ENCODE measurements at regions not wholly inside any gene's neighbourhood (a gene's known extent, or its start where the extent isn't known, plus 50 kb on each side); places are given as distances from the start of the nearest gene placed in this dataset.
A peak's percentile ranks its signal among the peaks of the same experiment; 100 is the strongest.

- H3K36me3 ChIP-seq, result no peaks in the 10 kb centered on the region
- no peaks in the 10 kb centered on the region for H3K9me3 ChIP-seq
- DNase-seq, result peak in 1 of 2 donors; percentile 33
- TF ChIP-seq POLR2A (IDR thresholded peaks at IDR 0.05) (no peak), EP300 (IDR thresholded peaks at IDR 0.05) (no peak), POLR2AphosphoS5 (IDR thresholded peaks at IDR 0.05) (no peak), CTCF (IDR thresholded peaks at IDR 0.05) (no peak)
- H3K4me3 ChIP-seq, result peak overlapping the region in 1 of 4 donors; percentile 17
- WGBS, 2 donors, result 18 to 36% methylated on average over 3 to 5 of the region's 5 CpGs
- peaks cover 9 to 17% (median 14%) of the 10 kb centered on the region in 4 donors for H3K4me1 ChIP-seq
- no peak overlapping the region for H3K27ac ChIP-seq
- peak; percentile 7 to 28 for ATAC-seq (ENCODE audit: low FRiP score in 2 of 2)
- no peaks in the 10 kb centered on the region for H3K27me3 ChIP-seq
Observed at GRCh38 chr6:14621518-14621917, 503.9 kb downstream of the CD83 start.

GRCh38 chr6:14622085-14622484, 504.5 kb downstream of the CD83 start:
- ATAC-seq (ENCODE audit: low FRiP score in 2 of 2) (no peak), DNase-seq (peak in 1 of 2 donors; percentile 33)
- H3K36me3 ChIP-seq, result no peaks in the 10 kb centered on the region
- WGBS, 2 donors, result 14 to 22% methylated on average over 11 of the region's 11 CpGs
- TF ChIP-seq POLR2A (IDR thresholded peaks at IDR 0.05), result no peak
- TF ChIP-seq EP300 (IDR thresholded peaks at IDR 0.05), result no peak
- no peak for TF ChIP-seq CTCF (IDR thresholded peaks at IDR 0.05)
- TF ChIP-seq POLR2AphosphoS5 (IDR thresholded peaks at IDR 0.05), result no peak
- no peaks in the 10 kb centered on the region for H3K27me3 ChIP-seq
- no peaks in the 10 kb centered on the region for H3K9me3 ChIP-seq
- peak overlapping the region in 1 of 4 donors; percentile 17 for H3K4me3 ChIP-seq
- peaks cover 9 to 17% (median 14%) of the 10 kb centered on the region in 4 donors for H3K4me1 ChIP-seq
- no peak overlapping the region for H3K27ac ChIP-seq

- H3K27ac ChIP-seq, result no peak overlapping the region
- WGBS, 2 donors, result 77 to 84% methylated on average over 6 of the region's 6 CpGs
- ATAC-seq (ENCODE audit: low FRiP score in 2 of 2), result no peak
- no peak overlapping the region for H3K4me3 ChIP-seq
- H3K4me1 ChIP-seq, result peaks cover 9 to 17% (median 14%) of the 10 kb centered on the region in 4 donors
- DNase-seq, result no peak
- H3K9me3 ChIP-seq, result no peaks in the 10 kb centered on the region
- no peaks in the 10 kb centered on the region for H3K36me3 ChIP-seq
- no peaks in the 10 kb centered on the region for H3K27me3 ChIP-seq
- TF ChIP-seq EP300 (IDR thresholded peaks at IDR 0.05), result no peak
- no peak for TF ChIP-seq POLR2A (IDR thresholded peaks at IDR 0.05)
- TF ChIP-seq CTCF (IDR thresholded peaks at IDR 0.05), result no peak
- no peak for TF ChIP-seq POLR2AphosphoS5 (IDR thresholded peaks at IDR 0.05)
Observed at GRCh38 chr6:14622909-14623505, 505.4 kb downstream of the CD83 start.

- peaks cover 9 to 17% (median 14%) of the 10 kb centered on the region in 4 donors for H3K4me1 ChIP-seq
- no peak overlapping the region for H3K4me3 ChIP-seq
- H3K36me3 ChIP-seq, result no peaks in the 10 kb centered on the region
- TF ChIP-seq EP300 (IDR thresholded peaks at IDR 0.05) (no peak), POLR2AphosphoS5 (IDR thresholded peaks at IDR 0.05) (no peak), CTCF (IDR thresholded peaks at IDR 0.05) (no peak), POLR2A (IDR thresholded peaks at IDR 0.05) (no peak)
- DNase-seq (no peak), ATAC-seq (ENCODE audit: low FRiP score in 2 of 2) (no peak)
- H3K27me3 ChIP-seq, result no peaks in the 10 kb centered on the region
- H3K9me3 ChIP-seq, result no peaks in the 10 kb centered on the region
- 84 to 91% methylated on average over 8 of the region's 8 CpGs for WGBS, 2 donors
- H3K27ac ChIP-seq, result no peak overlapping the region
Observed at GRCh38 chr6:14625173-14625895, 507.8 kb downstream of the CD83 start.

Measured in upper lobe of left lung (tissue), 6 donors.